GM10266 (cell line): ENCODE measurements at regions not wholly inside any gene's neighbourhood (a gene's known extent, or its start where the extent isn't known, plus 50 kb on each side); places are given as distances from the start of the nearest gene placed in this dataset.

Experiments used
- DNase-seq: peaks from one replicate; pipeline ENCODE4 v3.0.0; 2012; ENCODE audit errors: extremely low spot score
- CTCF ChIP-seq: IDR thresholded peaks from 2 replicates; pipeline ENCODE4 v1.5.1; 2012; ENCODE audit warnings: mild to moderate bottlenecking, low read depth; ENCODE audit not compliant: control insufficient read depth, insufficient read depth; ENCODE audit errors: missing control alignments

GRCh38 chr15:62617741-62618140, 424.8 kb upstream of the TPM1 start:
- TF ChIP-seq CTCF, result no peak
- no peak for DNase-seq

- TF ChIP-seq CTCF, result no peak
- DNase-seq, result no peak
Measured at GRCh38 chr15:62618432-62618831, 424.1 kb upstream of the TPM1 start.

- no peak for TF ChIP-seq CTCF
- DNase-seq, result no peak
Measured at GRCh38 chr15:62618846-62619504, 423.6 kb upstream of the TPM1 start.

- TF ChIP-seq CTCF, result no peak
- DNase-seq, result no peak
Measured at GRCh38 chr15:62619526-62619925, 423.0 kb upstream of the TPM1 start.

GRCh38 chr15:62622775-62623174, 419.8 kb upstream of the TPM1 start:
- no peak for TF ChIP-seq CTCF
- DNase-seq, result no peak

- no peak for DNase-seq
- no peak for TF ChIP-seq CTCF
Measured at GRCh38 chr15:62624547-62625378, 417.8 kb upstream of the TPM1 start.

- DNase-seq, result no peak
- no peak for TF ChIP-seq CTCF
Measured at GRCh38 chr15:62625429-62626033, 417.0 kb upstream of the TPM1 start.
